ENCODE measurements at regions not wholly inside any gene's neighbourhood (a gene's known extent, or its start where the extent isn't known, plus 50 kb on each side); places are given as distances from the start of the nearest gene placed in this dataset.

- no peak for ATAC-seq
Measured at GRCh38 chr4:152234571-152234970, 301.3 kb downstream of the FBXW7 start.

GRCh38 chr4:152232271-152232670 is 303.6 kb downstream of the FBXW7 start:
- no peak for ATAC-seq

GRCh38 chr4:152229782-152230289 is 306.1 kb downstream of the FBXW7 start:
- no peak for ATAC-seq

- ATAC-seq: no peak
Measured at GRCh38 chr4:152225680-152226079, 310.2 kb downstream of the FBXW7 start.

GRCh38 chr4:152224721-152225420 is 311.0 kb downstream of the FBXW7 start:
- ATAC-seq: no peak

- ATAC-seq: no peak
Measured at GRCh38 chr4:152224223-152224622, 311.7 kb downstream of the FBXW7 start.

GRCh38 chr4:152223600-152223999 is 312.3 kb downstream of the FBXW7 start:
- ATAC-seq: no peak

- no peak for ATAC-seq
Measured at GRCh38 chr4:152221816-152222516, 313.9 kb downstream of the FBXW7 start.

- peak; percentile 73 for ATAC-seq
Measured at GRCh38 chr4:152220201-152220666, 315.7 kb downstream of the FBXW7 start.

GRCh38 chr4:152218576-152218975 is 317.3 kb downstream of the FBXW7 start:
- no peak for ATAC-seq

- ATAC-seq: no peak
Measured at GRCh38 chr4:152217896-152218295, 318.0 kb downstream of the FBXW7 start.

GRCh38 chr4:152211936-152212653 is 323.8 kb downstream of the FBXW7 start:
- no peak for ATAC-seq

GRCh38 chr4:152209772-152210493 is 326.0 kb downstream of the FBXW7 start:
- ATAC-seq: no peak

GRCh38 chr4:152207378-152207720 is 328.5 kb downstream of the FBXW7 start:
- ATAC-seq: no peak

GRCh38 chr4:152206646-152207377 is 329.1 kb downstream of the FBXW7 start:
- no peak for ATAC-seq

- ATAC-seq: no peak
Measured at GRCh38 chr4:152206185-152206584, 329.7 kb downstream of the FBXW7 start.

- ATAC-seq: no peak
Measured at GRCh38 chr4:152202415-152202814, 333.5 kb downstream of the FBXW7 start.

GRCh38 chr4:152200511-152201333 is 335.2 kb downstream of the FBXW7 start:
- ATAC-seq: no peak

GRCh38 chr4:152197211-152197610 is 338.7 kb downstream of the FBXW7 start:
- no peak for ATAC-seq

- ATAC-seq: no peak
Measured at GRCh38 chr4:152195888-152196287, 340.0 kb downstream of the FBXW7 start.

GRCh38 chr4:152193059-152193458 is 342.8 kb downstream of the FBXW7 start:
- no peak for ATAC-seq

Measured in esophagus mucosa (tissue), 1 donor.